ENCODE measurements at regions not wholly inside any gene's neighbourhood (a gene's known extent, or its start where the extent isn't known, plus 50 kb on each side); places are given as distances from the start of the nearest gene placed in this dataset.

- Mint-ChIP-seq H3K27me3 (ENCODE audit: low read depth) (no peaks in the 10 kb centered on the region), H3K4me3 (ENCODE audit: unreplicated experiment) (no peak overlapping the region), H3K27ac (ENCODE audit: unreplicated experiment) (no peak overlapping the region), H3K9me3 (ENCODE audit: low read depth) (peaks cover 32% of the 10 kb centered on the region), H3K36me3 (ENCODE audit: low read depth) (no peaks in the 10 kb centered on the region), H3K4me1 (ENCODE audit: low read depth) (no peaks in the 10 kb centered on the region)
- DNase-seq (ENCODE audit: low spot score): no peak
- no peak for TF ChIP-seq CTCF (IDR thresholded peaks at IDR 0.05)
Measured at GRCh38 chrX:10365532-10366265, 208.9 kb downstream of the CLCN4 start.

GRCh38 chrX:10367406-10367805 lies 210.6 kb downstream of the CLCN4 start:
- no peaks in the 10 kb centered on the region for H3K36me3 Mint-ChIP-seq (ENCODE audit: low read depth)
- H3K27me3 Mint-ChIP-seq (ENCODE audit: low read depth): no peaks in the 10 kb centered on the region
- TF ChIP-seq CTCF (IDR thresholded peaks at IDR 0.05): no peak
- no peaks in the 10 kb centered on the region for H3K4me1 Mint-ChIP-seq (ENCODE audit: low read depth)
- H3K4me3 Mint-ChIP-seq (ENCODE audit: unreplicated experiment): no peak overlapping the region
- DNase-seq (ENCODE audit: low spot score): no peak
- peaks cover 37% of the 10 kb centered on the region for H3K9me3 Mint-ChIP-seq (ENCODE audit: low read depth)
- no peak overlapping the region for H3K27ac Mint-ChIP-seq (ENCODE audit: unreplicated experiment)

GRCh38 chrX:10370976-10371375 lies 214.2 kb downstream of the CLCN4 start:
- Mint-ChIP-seq H3K27ac (ENCODE audit: unreplicated experiment) (no peak overlapping the region), H3K4me1 (ENCODE audit: low read depth) (no peaks in the 10 kb centered on the region), H3K4me3 (ENCODE audit: unreplicated experiment) (no peak overlapping the region), H3K27me3 (ENCODE audit: low read depth) (no peaks in the 10 kb centered on the region), H3K36me3 (ENCODE audit: low read depth) (peaks cover 1% of the 10 kb centered on the region), H3K9me3 (ENCODE audit: low read depth) (peaks cover 46% of the 10 kb centered on the region)
- DNase-seq (ENCODE audit: low spot score): no peak
- TF ChIP-seq CTCF (IDR thresholded peaks at IDR 0.05): no peak

- Mint-ChIP-seq H3K27ac (ENCODE audit: unreplicated experiment) (no peak overlapping the region), H3K36me3 (ENCODE audit: low read depth) (peaks cover 1% of the 10 kb centered on the region), H3K27me3 (ENCODE audit: low read depth) (no peaks in the 10 kb centered on the region), H3K4me3 (ENCODE audit: unreplicated experiment) (no peak overlapping the region), H3K9me3 (ENCODE audit: low read depth) (peaks cover 39% of the 10 kb centered on the region), H3K4me1 (ENCODE audit: low read depth) (no peaks in the 10 kb centered on the region)
- DNase-seq (ENCODE audit: low spot score): no peak
- no peak for TF ChIP-seq CTCF (IDR thresholded peaks at IDR 0.05)
Measured at GRCh38 chrX:10377427-10377826, 220.7 kb downstream of the CLCN4 start.

- Mint-ChIP-seq H3K27ac (ENCODE audit: unreplicated experiment) (no peak overlapping the region), H3K9me3 (ENCODE audit: low read depth) (peaks cover 38% of the 10 kb centered on the region), H3K4me3 (ENCODE audit: unreplicated experiment) (no peak overlapping the region), H3K36me3 (ENCODE audit: low read depth) (peaks cover 1% of the 10 kb centered on the region), H3K27me3 (ENCODE audit: low read depth) (no peaks in the 10 kb centered on the region), H3K4me1 (ENCODE audit: low read depth) (no peaks in the 10 kb centered on the region)
- no peak for TF ChIP-seq CTCF (IDR thresholded peaks at IDR 0.05)
- no peak for DNase-seq (ENCODE audit: low spot score)
Measured at GRCh38 chrX:10379878-10380277, 223.1 kb downstream of the CLCN4 start.

Data from chondrocyte (in vitro differentiated cells).